Type B pancreatic cell (in vitro differentiated cells): ENCODE measurements at regions not wholly inside any gene's neighbourhood (a gene's known extent, or its start where the extent isn't known, plus 50 kb on each side); places are given as distances from the start of the nearest gene placed in this dataset.

Experiments
- DNase-seq: peaks from one replicate; pipeline ENCODE4 v3.0.0; 2021; ENCODE audit warnings: mixed read lengths; ENCODE audit not compliant: unreplicated experiment; ENCODE audit errors: extremely low spot score
- H3K27ac Mint-ChIP-seq: 2 replicates; pipeline ENCODE4 v1.8.0; 2021; ENCODE audit warnings: mild to moderate bottlenecking, mixed read lengths
- H3K27me3 Mint-ChIP-seq: 2 replicates; pipeline ENCODE4 v1.8.0; 2021; ENCODE audit warnings: mixed read lengths
- H3K36me3 Mint-ChIP-seq: 2 replicates; pipeline ENCODE4 v1.8.0; 2021; ENCODE audit warnings: mixed read lengths
- H3K4me1 Mint-ChIP-seq: one replicate; pipeline ENCODE4 v1.8.0; 2021; ENCODE audit warnings: mixed read lengths; ENCODE audit not compliant: unreplicated experiment
- H3K4me3 Mint-ChIP-seq: 2 replicates; pipeline ENCODE4 v1.8.0; 2021; ENCODE audit warnings: mild to moderate bottlenecking, mixed read lengths
- H3K9me3 Mint-ChIP-seq: 2 replicates; pipeline ENCODE4 v1.8.0; 2021; ENCODE audit warnings: mixed read lengths
- CTCF ChIP-seq: fragments of 200-600 bp; sonication (generic); conservative IDR thresholded peaks from 2 replicates; pipeline ENCODE4 v1.5.0; 2021; ENCODE audit warnings: antibody characterized with exemption, mild to moderate bottlenecking

GRCh38 chr17:79162012-79162963 lies 87.7 kb downstream of the ENGASE start:
- no peak for DNase-seq

GRCh38 chr17:79160980-79161636 lies 86.5 kb downstream of the ENGASE start:
- peaks cover 29% of the 10 kb centered on the region for H3K27me3 Mint-ChIP-seq
- H3K27ac Mint-ChIP-seq: no peak overlapping the region
- H3K36me3 Mint-ChIP-seq: no peaks in the 10 kb centered on the region
- H3K4me3 Mint-ChIP-seq: no peak overlapping the region
- TF ChIP-seq CTCF: no peak
- DNase-seq: no peak
- H3K9me3 Mint-ChIP-seq: no peaks in the 10 kb centered on the region
- H3K4me1 Mint-ChIP-seq: peaks cover 10% of the 10 kb centered on the region

More at GRCh38 chr17:79162012-79162963, 87.7 kb downstream of the ENGASE start:
- no peak for TF ChIP-seq CTCF
- H3K4me3 Mint-ChIP-seq: no peak overlapping the region
- H3K27me3 Mint-ChIP-seq: peaks cover 29% of the 10 kb centered on the region
- H3K4me1 Mint-ChIP-seq: peaks cover 10% of the 10 kb centered on the region
- no peaks in the 10 kb centered on the region for H3K9me3 Mint-ChIP-seq
- no peak overlapping the region for H3K27ac Mint-ChIP-seq
- H3K36me3 Mint-ChIP-seq: no peaks in the 10 kb centered on the region

- DNase-seq: no peak
Observed at GRCh38 chr17:79159926-79160325, 85.3 kb downstream of the ENGASE start.

GRCh38 chr17:79159471-79159870 lies 84.8 kb downstream of the ENGASE start:
- Mint-ChIP-seq H3K4me3 (no peak overlapping the region), H3K4me1 (peaks cover 10% of the 10 kb centered on the region), H3K27me3 (peaks cover 23% of the 10 kb centered on the region), H3K27ac (no peak overlapping the region), H3K9me3 (no peaks in the 10 kb centered on the region), H3K36me3 (no peaks in the 10 kb centered on the region)
- TF ChIP-seq CTCF: no peak
- no peak for DNase-seq

More at GRCh38 chr17:79159926-79160325, 85.3 kb downstream of the ENGASE start:
- no peaks in the 10 kb centered on the region for H3K36me3 Mint-ChIP-seq
- no peaks in the 10 kb centered on the region for H3K9me3 Mint-ChIP-seq
- H3K27me3 Mint-ChIP-seq: peaks cover 27% of the 10 kb centered on the region
- peaks cover 10% of the 10 kb centered on the region for H3K4me1 Mint-ChIP-seq
- H3K4me3 Mint-ChIP-seq: no peak overlapping the region
- H3K27ac Mint-ChIP-seq: no peak overlapping the region
- no peak for TF ChIP-seq CTCF

GRCh38 chr17:79156463-79157095 lies 82.0 kb downstream of the ENGASE start:
- Mint-ChIP-seq H3K9me3 (no peaks in the 10 kb centered on the region), H3K4me1 (no peaks in the 10 kb centered on the region), H3K27ac (no peak overlapping the region), H3K27me3 (peaks cover 22% of the 10 kb centered on the region), H3K36me3 (no peaks in the 10 kb centered on the region), H3K4me3 (no peak overlapping the region)
- no peak for DNase-seq
- TF ChIP-seq CTCF: no peak
